Body of pancreas (tissue), 4 donors: ENCODE measurements at regions not wholly inside any gene's neighbourhood (a gene's known extent, or its start where the extent isn't known, plus 50 kb on each side); places are given as distances from the start of the nearest gene placed in this dataset.

Experiments used
- ATAC-seq: fragments of 150-250 bp; one replicate; pipeline ENCODE4 v1.9.1; 2016
- DNase-seq, 4 donors: peaks; one replicate each; pipeline ENCODE4 v3.0.0-alpha.2; 2019
- H3K27ac ChIP-seq, 4 donors: fragments of 200-600 bp; sonication (generic); 1 replicate in 3 of 4; 2 replicates in 1 of 4; pipeline versions ENCODE4 v1.5.1 to v1.6.1; 2016 to 2019; ENCODE audit warnings: mild to moderate bottlenecking in 1 of 4, mixed read lengths in 1 of 4, moderate library complexity in 1 of 4
- H3K27me3 ChIP-seq, 2 donors: fragments of 200-600 bp; sonication (generic); one replicate each; pipeline ENCODE4 v1.6.0; 2016; ENCODE audit warnings: mild to moderate bottlenecking in 1 of 2
- H3K36me3 ChIP-seq, 2 donors: fragments of 200-600 bp; sonication (generic); replicated peaks in 1 of 2; 2 replicates each; pipeline ENCODE4 v1.5.1; 2016; ENCODE audit warnings: low read depth in 2 of 2; ENCODE audit not compliant: insufficient read depth in 1 of 2
- H3K4me1 ChIP-seq: fragments of 200-600 bp; sonication (generic); one replicate; pipeline ENCODE4 v1.6.0; 2016
- H3K4me3 ChIP-seq, 2 donors: fragments of 200-600 bp; sonication (generic); 1 replicate in 1 of 2; 2 replicates in 1 of 2; pipeline ENCODE4 v1.5.1; 2016 to 2019
- H3K9me3 ChIP-seq, 3 donors: fragments of 200-600 bp; sonication (generic); 1 replicate in 2 of 3; 2 replicates in 1 of 3; pipeline ENCODE4 v1.5.1; 2016
- CTCF ChIP-seq, 7 experiments: fragments of 450-650 bp in 4 of 7; fragments of 200-600 bp in 3 of 7; sonication (generic) in 3 of 7; IDR thresholded peaks; one replicate each; pipeline ENCODE4 v1.5.1; 2016 to 2019; ENCODE audit warnings: antibody characterized with exemption in 7 of 7
- POLR2A ChIP-seq, 3 donors: fragments of 450-650 bp; IDR thresholded peaks; one replicate each; pipeline ENCODE4 v1.6.1; 2016; ENCODE audit warnings: antibody characterized with exemption in 3 of 3, mild to moderate bottlenecking in 2 of 3
- WGBS, 2 donors: methylation state at CpG; one replicate each; pipeline ENCODE4 v1.1.5; 2017; 5-methylcytosine and 5-hydroxymethylcytosine counted together
- intact Hi-C: fragments of 100-400 bp; cut with DNase I; formaldehyde crosslinking; loops from one replicate; pipeline ENCODE4 v1.15.1; 2023

- Histone ChIP-seq H3K4me1 (peaks cover 19% of the 10 kb centered on the region), H3K4me3 (no peak overlapping the region), H3K9me3 (no peaks in the 10 kb centered on the region), H3K27ac (peak overlapping the region in 1 of 4 donors; percentile 19), H3K36me3 (no peaks in the 10 kb centered on the region), H3K27me3 (no peaks in the 10 kb centered on the region)
- intact Hi-C loops: no loop called here
- no peak for TF ChIP-seq CTCF (IDR thresholded peaks at IDR 0.05)
- TF ChIP-seq POLR2A (IDR thresholded peaks at IDR 0.05): no peak
- ATAC-seq (peak; percentile 53), DNase-seq (no peak)
- WGBS, 2 donors: 14 to 25% methylated on average over 2 of the region's 2 CpGs
These were observed 213.4 kb downstream of the HNMT start for GRCh38 chr2:138177693-138178092.

GRCh38 chr2:138180692-138181386 is 216.6 kb downstream of the HNMT start:
- no peak for ATAC-seq
- Histone ChIP-seq H3K27ac (no peak overlapping the region), H3K36me3 (no peaks in the 10 kb centered on the region), H3K9me3 (no peaks in the 10 kb centered on the region), H3K4me1 (peaks cover 12% of the 10 kb centered on the region), H3K4me3 (no peak overlapping the region), H3K27me3 (no peaks in the 10 kb centered on the region)
- no peak for DNase-seq
- TF ChIP-seq CTCF (IDR thresholded peaks at IDR 0.05): peak in 3 of 7 experiments; percentile 12 to 38 (median 33)
- TF ChIP-seq POLR2A (IDR thresholded peaks at IDR 0.05): no peak
- intact Hi-C loops: no loop called here

- intact Hi-C loops: no loop called here
- no peak for ATAC-seq
These were observed 218.1 kb downstream of the HNMT start for GRCh38 chr2:138182250-138182936.

GRCh38 chr2:138182937-138183312 is 218.7 kb downstream of the HNMT start:
- ATAC-seq: no peak
- no peaks in the 10 kb centered on the region for H3K9me3 ChIP-seq
- intact Hi-C loops: no loop called here
- H3K4me3 ChIP-seq: no peak overlapping the region
- no peak for DNase-seq
- H3K36me3 ChIP-seq: no peaks in the 10 kb centered on the region
- no peak overlapping the region for H3K27ac ChIP-seq
- TF ChIP-seq CTCF (IDR thresholded peaks at IDR 0.05) (no peak), POLR2A (IDR thresholded peaks at IDR 0.05) (no peak)
- H3K4me1 ChIP-seq: peaks cover 2% of the 10 kb centered on the region
- no peaks in the 10 kb centered on the region for H3K27me3 ChIP-seq

More at GRCh38 chr2:138182250-138182936, 218.1 kb downstream of the HNMT start:
- peaks cover 7% of the 10 kb centered on the region for H3K4me1 ChIP-seq
- no peak overlapping the region for H3K27ac ChIP-seq
- H3K36me3 ChIP-seq: no peaks in the 10 kb centered on the region
- DNase-seq: no peak
- no peak overlapping the region for H3K4me3 ChIP-seq
- TF ChIP-seq CTCF (IDR thresholded peaks at IDR 0.05) (no peak), POLR2A (IDR thresholded peaks at IDR 0.05) (no peak)
- H3K9me3 ChIP-seq: no peaks in the 10 kb centered on the region
- H3K27me3 ChIP-seq: no peaks in the 10 kb centered on the region
- whole genome bisulfite sequencing, 2 donors: 92 to 97% methylated on average over 6 of the region's 6 CpGs

GRCh38 chr2:138183705-138184104 is 219.4 kb downstream of the HNMT start:
- H3K4me1 ChIP-seq: no peaks in the 10 kb centered on the region
- H3K27ac ChIP-seq: no peak overlapping the region
- no peaks in the 10 kb centered on the region for H3K9me3 ChIP-seq
- no peaks in the 10 kb centered on the region for H3K27me3 ChIP-seq
- no peak overlapping the region for H3K4me3 ChIP-seq
- no peaks in the 10 kb centered on the region for H3K36me3 ChIP-seq
- intact Hi-C loops: no loop called here
- 86 to 87% methylated on average over 2 of the region's 2 CpGs for WGBS, 2 donors
- ATAC-seq (no peak), DNase-seq (no peak)
- no peak for TF ChIP-seq CTCF (IDR thresholded peaks at IDR 0.05)
- no peak for TF ChIP-seq POLR2A (IDR thresholded peaks at IDR 0.05)
